ENCODE measurements at regions not wholly inside any gene's neighbourhood (a gene's known extent, or its start where the extent isn't known, plus 50 kb on each side); places are given as distances from the start of the nearest gene placed in this dataset.
A peak's percentile ranks its signal among the peaks of the same experiment; 100 is the strongest.

DNA sequence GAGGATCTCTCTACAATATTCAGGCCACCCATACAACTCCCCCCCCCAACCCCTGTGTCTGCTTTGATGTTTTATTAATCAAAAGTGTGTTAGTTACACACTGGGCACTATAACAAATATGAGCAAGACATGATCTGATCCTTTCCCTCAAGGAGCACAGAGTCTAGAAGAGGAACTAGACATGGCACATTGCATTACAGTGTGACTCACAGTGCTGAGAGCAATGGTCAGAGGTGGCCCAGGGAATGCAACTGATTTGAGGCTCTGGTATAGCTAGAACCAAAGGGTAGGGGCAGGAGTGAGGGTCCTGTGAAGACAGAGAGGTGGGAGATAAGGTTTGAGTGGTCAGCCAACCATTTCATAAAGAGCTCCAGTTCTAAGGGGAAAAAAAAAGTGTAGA is 539.2 kb downstream of the ACTL7B start:
- DNase-seq = no peak

DNA sequence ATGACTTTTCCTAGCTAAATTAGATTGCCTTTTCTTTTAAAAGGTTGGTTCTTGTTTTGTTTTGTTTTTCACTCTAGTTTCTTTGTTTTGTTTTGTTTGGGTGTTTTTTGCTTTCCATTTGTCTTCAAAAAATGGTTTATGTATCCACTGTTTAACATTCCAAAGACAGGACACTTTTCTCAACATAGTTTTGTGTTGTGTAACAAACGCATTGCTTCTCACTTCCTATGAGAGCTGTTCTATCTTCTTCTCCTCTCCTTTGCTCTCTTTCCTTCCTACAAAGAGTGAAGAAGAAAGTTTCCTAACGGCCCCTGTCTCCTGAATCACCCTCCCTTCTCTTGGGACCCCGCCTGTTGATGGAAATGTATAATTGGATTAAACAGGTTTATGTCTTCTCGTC is 539.7 kb downstream of the ACTL7B start:
- DNase-seq = no peak

DNA sequence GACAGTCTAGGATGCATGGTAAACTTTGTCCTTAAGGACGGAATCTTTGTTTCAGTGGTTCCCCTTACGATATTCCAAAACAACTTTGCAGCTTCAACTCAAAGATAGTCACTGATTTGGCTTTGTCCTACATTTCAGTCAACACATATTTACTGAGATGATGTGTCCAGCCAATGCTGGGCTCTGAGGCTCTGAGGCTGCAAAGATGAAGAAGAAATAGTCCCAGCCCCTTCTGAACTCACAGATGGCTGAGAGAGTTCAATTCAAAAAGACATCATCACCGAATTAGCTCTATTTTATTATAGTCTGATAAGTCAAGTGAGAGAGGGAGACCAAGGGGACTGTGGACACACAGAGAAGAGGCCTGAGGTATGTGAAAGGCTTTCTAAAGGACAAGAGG is 544.0 kb downstream of the ACTL7B start:
- DNase-seq = no peak

DNA sequence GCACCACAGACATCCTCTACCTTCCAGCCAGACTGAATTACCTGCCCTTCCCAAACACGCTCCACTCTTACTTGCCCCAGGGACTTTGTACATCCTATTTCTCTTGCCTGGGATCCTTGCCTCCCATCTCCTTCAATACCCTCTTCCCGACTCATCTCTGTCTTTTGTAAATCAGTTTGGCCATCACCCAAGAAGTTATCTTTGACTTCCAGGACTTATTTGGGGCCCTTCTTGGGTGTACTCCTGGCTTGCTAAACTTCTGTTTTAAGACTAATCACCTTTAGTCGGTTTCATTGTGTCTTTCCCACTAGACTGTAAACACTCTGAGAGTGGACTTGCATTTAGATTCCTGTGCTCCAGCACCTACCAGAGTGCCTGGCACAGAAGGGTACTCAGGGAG is 545.6 kb downstream of the ACTL7B start:
- no peak for DNase-seq

DNA sequence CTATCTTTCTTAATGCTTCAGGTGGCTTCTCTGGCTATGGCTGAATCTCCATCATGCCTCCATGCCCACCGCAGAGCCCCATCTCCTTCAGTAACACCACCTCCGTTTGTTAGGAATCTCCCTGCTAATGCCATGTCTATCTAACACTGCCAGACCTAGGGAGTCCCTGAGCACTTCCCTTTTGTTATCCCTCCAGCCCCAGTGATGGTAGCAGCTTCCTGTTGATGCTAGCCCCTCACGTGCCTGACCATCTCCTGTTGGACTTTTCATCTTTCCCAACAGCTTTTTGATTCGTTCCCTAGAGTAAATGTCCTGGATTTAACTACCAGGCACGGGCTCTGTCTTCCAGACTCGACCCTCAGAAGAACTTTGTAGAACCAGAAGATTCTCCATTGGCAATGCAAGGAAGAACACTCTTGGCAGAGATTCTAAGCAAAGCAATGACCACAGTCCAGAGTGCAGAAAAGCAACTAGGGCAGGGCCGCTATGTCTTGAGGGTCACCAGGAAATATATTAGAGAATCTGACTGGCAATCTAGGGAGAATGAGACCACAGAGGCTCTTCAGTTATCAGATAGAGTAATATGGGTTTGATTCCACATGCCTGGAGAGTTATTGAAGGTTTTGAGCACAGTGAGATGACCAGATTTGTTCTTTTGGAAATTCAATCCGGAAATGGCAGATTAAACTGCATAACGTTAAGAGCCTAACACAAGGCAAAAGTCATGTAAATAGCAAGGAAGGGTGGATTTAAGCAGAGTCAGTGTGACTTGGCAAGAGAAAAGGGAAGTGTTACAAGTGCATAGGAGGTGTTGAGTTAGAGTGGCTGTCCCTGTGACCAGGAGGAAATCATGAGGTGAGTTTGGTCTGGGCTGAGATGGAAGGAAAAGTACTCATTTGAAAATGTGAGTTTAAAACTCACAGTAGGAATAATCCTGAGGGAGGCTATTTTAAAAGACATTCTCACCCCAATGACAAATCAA is 555.2 kb downstream of the ACTL7B start:
- no peak for DNase-seq

DNA sequence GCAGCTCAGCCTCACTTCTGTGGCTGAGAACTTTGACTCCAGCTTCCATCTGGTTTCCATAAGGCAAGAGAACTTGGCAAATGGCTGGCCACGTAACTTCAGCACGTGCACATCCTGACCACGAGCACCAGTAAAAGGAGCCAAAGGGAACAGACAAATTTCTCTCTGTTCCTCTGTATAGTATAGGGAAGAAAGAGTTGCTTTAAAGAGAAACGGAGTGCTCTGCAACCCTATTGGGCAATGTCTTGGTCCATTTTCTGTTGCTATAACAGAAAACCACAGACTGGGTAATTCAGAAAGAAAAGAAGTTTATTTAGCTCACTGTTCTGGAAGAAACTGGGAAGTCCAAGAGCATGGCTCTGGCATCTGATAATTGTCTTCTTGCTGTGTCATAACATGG is 558.7 kb downstream of the ACTL7B start:
- peak; percentile 78 for DNase-seq

DNA sequence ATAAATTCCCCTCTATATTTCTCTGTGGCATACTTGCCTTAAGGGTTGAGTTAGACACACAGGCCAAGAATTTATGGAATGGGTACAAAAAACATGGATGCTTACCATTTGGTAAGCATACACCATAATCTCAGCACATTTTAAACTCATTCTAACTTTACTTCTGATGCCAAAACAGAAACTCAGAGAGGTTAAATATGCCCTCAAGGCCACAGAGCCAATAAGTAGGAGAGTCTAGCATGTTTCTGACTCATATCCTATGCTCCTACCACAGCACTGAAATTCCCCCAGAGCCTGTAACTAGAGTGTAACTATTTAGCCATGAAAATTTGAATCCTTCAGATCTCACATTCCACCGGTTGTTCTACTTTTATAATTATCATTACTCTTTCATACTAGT is 559.7 kb downstream of the ACTL7B start:
- no peak for DNase-seq

DNA sequence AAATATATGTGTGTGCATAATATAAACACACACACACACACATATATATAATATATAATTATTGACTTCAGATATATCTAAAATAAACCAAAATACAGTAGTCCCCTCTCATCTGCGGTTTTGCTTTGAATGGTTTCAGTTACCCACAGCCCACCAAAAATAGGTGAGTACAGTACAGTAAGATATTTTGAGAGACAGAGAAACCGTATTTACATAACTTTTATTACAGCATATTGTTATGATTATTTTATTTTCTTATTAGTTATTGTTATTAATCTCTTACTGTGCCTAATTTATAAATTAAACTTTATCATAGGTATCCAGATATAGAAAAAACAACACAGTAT is 564.2 kb downstream of the ACTL7B start:
- DNase-seq = no peak

DNA sequence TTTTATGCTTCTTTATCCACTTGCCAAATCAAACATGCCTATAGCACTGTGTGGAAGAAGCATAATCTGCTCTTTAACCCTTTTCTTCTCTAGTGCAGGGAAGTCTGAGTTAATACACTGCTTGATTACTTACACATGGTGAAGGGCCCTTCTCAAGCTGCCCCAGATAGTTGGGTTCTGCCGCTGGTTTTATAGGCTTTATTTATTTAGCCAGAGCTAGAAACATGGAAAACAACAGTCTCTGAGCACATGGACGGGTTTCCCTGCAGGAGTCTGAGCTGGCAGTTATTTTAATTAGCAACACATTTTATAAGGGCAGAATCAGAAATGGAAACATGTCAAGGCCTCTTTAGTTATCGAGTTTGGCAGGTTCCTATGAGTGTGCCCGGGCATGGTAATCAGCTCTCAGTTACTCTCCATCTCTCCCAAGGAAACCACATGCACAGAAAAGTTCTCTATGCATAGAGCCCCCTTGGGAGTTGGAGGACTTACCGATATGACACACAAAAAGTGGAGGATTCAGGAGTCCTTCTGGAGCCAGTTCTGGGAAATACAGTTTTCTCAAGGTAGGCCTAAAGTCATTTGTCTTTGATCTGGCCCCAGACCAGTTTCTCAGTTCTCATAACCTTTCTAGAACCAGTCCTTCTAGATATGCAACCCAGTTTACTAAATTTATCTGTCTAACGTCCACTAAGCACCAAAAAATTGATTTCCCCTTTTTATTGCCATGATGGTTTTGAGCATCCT is 564.8 kb downstream of the ACTL7B start:
- no peak for DNase-seq

DNA sequence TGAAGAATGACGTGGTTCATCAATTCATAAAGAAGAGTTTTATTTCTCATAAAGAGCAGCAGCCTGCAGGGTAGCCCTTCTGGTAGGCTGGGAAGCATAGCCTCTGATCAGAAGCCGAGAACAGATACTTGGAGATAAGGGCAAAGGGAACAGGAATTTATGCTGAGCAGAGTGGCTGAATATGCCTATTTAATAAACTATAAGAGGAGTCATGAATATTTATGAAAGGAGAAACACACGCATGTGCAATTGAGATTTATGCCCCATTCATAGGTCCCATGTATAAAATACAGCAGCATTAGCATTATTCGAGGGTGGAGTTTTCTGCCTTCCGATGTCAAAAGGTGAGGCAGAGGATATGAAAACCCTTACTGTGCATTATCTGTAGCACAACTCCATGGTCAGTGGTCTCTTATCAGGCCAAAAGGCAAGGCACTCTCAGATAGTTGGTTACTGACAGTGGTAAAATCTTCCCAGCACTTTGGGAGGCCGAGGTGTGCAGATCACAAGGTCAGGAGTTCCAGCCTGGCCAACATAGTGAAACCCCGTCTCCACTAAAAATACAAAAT is 569.1 kb downstream of the ACTL7B start:
- DNase-seq = no peak

DNA sequence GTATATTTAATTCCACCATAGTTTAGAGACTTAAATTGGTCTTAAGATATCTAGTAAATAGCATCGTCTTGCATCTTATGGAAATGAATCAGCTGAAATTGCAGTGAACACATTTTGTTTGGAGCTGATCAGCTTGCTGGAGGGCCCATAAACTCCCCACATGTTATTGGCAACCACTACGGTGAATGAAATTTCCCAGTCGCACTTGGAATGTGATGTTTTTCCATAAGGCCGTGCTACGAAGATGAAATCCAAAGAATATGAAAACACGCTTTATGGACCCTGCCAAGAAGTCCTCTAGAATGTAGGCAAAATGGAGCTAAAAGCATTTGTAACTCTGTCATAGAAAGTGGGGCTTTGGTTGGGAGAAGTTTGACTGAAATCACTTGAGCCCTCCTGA is 572.1 kb downstream of the ACTL7B start:
- peak; percentile 50 for DNase-seq

DNA sequence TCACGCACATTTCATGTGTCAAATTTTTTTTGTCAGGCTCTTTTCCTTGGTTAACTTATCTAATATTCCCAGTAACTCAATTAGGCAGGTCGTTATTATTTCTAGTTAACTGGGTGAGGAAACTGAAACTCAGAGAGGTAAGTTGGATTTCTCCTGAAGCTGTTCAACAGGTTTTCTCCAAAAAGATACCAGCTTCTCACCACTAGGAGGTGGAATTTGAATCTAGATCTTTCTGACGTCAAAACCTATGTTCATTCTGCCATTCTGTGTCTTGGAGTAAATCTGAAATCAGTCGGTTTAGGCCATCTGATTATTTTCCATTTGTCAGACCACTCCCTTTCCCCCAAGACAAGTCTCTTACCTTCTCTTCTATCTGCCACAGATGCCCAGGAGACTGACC is 572.9 kb downstream of the ACTL7B start:
- no peak for DNase-seq

DNA sequence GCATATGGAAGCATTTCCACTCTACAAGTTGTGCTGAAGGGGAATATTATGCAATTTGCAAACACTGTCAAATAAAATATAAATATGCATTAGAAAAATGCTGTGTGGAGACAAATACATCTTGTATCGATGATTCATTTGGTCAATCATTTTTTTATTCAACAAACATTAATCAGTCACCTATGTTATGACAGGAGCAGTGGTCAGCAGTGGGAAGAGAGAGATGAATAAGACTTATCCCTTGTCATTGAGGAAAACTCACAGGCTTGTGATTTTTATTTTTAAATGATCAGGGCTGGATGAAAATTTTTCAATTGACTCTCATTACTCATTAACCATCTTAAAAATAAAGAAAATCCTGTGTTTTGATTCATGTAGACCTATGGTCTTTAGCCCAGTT is 574.1 kb downstream of the ACTL7B start:
- no peak for DNase-seq

DNA sequence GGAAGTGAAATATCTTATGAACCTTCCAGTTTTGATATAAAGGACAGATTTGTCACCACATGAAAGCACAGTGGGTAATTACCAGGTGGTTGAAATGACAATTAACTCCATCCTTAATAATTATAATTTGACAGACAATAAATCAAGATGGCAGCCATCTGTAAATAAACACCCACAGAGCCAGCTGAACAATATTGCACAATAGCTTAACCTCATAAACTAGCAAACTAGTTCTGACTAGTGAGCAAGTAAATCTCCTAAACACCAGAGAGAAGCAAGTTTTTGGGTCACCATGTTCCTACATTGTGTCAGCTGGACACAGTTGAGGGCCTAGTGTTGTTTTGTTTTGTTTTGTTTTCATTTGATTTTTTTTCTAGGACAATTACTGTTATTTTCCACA is 577.4 kb downstream of the ACTL7B start:
- no peak for DNase-seq

DNA sequence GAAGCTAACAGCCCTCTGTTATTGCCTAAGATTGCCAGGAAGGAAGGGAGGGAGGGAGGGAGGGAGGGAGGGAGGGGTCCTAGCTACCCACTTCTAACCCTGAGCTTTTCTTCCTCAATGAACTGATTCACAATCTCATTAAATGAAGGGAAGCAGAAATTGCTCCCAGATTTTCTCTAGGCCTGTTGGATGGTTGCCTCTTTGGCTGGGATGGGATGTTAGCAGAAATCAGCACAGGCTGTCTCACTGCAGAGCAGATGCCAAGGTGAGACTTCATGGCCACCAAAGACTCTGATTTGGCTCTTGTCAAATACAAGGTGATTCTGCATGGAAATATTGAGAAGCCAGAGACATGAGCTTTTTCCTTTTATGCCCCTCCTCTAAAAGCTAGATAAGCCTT is 578.6 kb downstream of the ACTL7B start:
- no peak for DNase-seq

DNA sequence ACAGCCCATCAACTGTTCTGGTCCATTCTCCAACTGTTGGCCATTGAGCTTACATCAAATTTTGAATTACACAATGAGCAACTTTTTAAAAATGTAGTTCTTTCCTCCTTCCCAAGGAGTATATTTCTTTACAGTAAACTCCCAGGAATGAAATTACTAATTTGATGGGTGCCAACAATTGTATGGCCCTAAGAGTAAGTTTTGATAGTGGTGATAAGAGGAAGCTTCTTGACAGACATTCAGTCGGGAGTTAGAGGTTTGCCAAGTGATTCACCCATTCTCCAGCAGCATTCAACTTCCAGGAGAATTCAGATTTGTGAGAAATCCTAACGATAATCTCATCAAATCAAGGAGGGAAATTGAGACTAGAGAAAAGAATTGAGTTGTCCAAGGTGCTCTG is 579.9 kb downstream of the ACTL7B start:
- no peak for DNase-seq

DNA sequence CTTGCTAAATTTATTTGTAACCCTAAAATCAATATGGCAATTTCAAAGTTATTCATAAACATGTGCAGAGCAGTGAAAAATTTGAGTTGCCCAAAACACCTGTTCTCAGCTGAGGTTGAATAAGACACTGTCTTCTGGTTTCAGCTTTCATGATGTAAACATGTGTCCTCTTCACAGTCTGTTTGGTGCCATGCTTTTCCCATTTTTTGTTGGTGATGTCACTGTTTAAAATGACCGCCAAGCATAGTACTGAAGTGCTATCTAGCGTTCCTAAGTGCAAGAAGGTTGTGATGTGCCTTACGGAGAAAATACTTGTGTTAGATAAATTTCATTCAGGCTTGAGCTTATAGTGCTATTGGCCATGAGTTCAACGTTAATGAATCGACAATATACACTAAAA is 580.8 kb downstream of the ACTL7B start:
- no peak for DNase-seq

DNA sequence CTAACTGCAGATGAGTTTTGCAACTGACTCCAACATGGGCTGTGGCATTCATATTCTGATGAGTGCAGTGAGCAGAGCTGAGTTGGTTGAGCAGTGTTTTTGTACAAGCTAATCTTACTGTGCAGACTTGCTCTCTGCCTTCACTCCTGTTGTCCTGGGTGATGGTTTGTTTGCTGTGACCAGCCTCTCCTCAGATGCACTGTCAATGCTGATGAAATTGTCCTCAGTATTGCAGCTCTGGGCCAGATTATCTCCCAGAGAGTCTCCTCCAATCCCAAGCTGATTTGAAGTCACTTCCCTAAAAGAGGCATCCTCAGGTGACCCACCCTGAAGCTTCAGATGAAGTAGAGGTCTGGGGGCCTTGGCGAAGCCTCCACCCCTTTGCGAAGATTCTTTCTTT is 581.8 kb downstream of the ACTL7B start:
- no peak for DNase-seq

DNA sequence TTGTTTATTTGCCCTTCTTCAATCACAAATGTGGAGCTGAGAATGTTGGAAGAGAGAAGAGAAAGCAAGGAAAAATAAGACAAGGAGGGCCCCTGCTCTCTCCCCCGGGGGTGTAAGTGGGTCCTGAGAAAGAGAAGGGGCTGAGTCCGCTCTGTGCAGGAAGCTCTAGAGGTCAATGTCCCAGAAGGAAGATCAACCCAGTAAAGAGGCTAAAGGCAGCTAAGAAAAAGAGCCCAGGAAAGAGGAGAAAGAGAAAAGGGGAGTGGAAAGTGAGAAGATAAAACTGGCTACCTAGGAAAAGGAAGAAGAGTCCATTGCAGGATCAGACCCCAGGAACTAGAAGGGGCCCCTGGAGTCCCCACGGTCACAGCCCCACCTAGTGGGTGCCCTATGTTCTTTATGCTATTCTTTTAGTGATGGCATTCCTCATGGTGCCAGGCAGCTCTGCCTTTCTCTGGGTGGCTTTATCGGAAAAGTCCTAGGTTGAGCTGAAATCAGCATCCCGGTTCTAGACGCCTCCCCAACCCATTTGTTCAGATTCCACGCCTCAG is 583.4 kb downstream of the ACTL7B start:
- peak; percentile 48 for DNase-seq

DNA sequence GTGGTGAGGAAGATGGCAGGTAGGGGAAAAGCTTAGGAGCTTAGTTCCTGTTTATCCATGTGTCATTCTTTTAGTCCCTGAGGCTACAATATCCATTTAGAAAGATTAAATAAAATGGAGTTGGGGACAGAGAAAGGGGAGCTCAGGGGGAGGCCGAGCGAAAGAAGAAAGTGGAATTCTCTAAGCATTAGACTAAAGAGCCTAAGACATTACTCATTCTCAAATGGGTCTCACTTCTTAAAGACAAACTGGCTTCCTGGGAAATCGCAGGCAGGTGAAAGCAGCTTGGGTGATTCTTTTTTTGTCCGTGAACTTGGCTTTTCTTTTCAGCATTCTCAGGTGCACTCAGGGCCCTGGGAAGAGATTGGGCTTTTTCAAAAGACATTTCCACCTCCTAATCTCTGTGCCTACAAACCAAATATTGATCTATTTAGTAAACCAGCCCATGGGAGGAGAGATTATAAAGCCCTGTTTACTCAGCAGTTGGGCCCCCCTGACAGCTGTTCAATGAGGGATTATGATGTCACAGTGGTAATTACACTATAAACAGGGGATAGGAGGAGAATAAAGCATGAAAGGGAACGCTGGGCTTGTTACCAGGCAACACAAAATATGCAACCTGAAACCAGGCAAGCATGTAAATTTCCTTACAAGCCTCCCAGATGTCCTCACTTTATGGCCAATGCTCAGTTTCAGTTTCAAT is 584.0 kb downstream of the ACTL7B start:
- peak; percentile 82 for DNase-seq

DNA sequence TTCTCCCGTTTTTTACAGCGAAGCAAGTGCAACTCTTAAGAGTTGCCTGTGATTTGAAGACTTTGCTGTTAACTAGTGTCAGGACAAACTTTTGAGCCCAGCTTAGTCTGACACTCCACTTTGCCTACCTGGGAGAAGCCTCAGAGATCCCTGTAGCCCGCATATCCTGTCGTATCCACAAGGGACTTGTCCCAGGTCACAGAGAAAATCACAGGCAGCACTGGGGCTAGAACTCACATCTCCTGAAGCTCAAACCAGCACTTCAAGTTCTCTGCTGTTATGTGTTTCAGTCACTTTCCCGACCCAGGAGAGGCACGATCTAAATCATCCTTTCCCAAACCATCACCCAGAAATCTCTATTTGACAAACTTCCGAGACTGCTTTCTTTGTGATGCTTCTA is 584.5 kb downstream of the ACTL7B start:
- DNase-seq = no peak

DNA sequence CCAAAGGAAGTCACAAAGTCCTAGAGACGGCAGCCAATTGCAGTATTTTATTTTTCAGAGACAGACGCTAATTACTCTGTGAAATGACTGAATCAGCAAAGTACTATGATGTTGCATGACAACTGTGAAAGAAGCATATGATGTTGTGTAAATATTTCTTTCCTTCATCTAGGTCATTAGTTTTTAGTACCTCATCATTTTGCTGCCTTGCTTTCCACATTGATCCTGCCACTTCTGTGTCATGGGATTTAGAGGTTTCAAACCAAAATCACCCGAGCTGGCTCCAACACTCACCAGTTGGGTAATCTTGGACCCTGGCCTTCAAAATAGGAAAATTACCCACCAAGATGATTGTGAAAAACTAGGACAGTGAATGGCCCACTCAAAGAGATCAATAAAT is 585.2 kb downstream of the ACTL7B start:
- no peak for DNase-seq

DNA sequence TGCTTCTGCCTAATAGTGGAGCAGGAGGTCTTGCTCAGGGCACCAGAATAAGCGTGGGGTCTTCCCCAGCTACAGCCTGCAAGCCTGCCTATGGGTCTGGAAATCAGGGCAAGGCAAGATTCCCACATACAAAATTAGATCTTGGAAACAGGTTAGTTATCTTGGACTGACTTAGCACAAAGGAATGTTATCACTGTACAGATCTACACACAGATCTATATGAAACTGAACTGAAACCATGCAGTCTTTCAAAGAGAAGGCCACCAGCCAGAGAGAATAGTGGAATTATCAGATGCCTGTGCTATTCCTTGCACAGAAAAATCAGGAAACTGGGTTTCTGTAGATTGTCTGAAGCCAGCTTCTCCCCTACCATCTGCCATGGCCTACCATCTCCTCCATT is 585.7 kb downstream of the ACTL7B start:
- DNase-seq = no peak

Measured in femur (tissue), 1 donor.